ENCODE measurements at regions not wholly inside any gene's neighbourhood (a gene's known extent, or its start where the extent isn't known, plus 50 kb on each side); places are given as distances from the start of the nearest gene placed in this dataset.

GRCh38 chr5:143459433-143459832 is 55.9 kb upstream of the NR3C1 start:
- H3F3A ChIP-seq (ENCODE audit: low read depth) = no peaks in the 10 kb centered on the region
- TF ChIP-seq EZH2phosphoT487 (IDR thresholded peaks at IDR 0.05; ENCODE audit: borderline replicate concordance) (no peak), CTCF (conservative IDR thresholded peaks at IDR 0.05; ENCODE audit: low read length) (no peak)
- H3K27me3 ChIP-seq (ENCODE audit: insufficient read depth, low read length, poor library complexity, severe bottlenecking) = no peaks in the 10 kb centered on the region
- H3K4me3 ChIP-seq (ENCODE audit: low read length, poor library complexity, severe bottlenecking) = no peak overlapping the region
- H3K9me2 ChIP-seq (replicated peaks; ENCODE audit: low read depth, low read length) = no peaks in the 10 kb centered on the region
- no peaks in the 10 kb centered on the region for H3K9me3 ChIP-seq (ENCODE audit: insufficient read depth, low read depth, low read length)
- H4K20me1 ChIP-seq (ENCODE audit: insufficient read depth, low read length, poor library complexity, severe bottlenecking) = no peaks in the 10 kb centered on the region
- H3K4me1 ChIP-seq (ENCODE audit: insufficient read depth, low read length, poor library complexity, severe bottlenecking) = no peaks in the 10 kb centered on the region
- H3K36me3 ChIP-seq (ENCODE audit: insufficient read depth, low read length) = no peaks in the 10 kb centered on the region
- no peak overlapping the region for H3K9ac ChIP-seq (ENCODE audit: low read depth, low read length, poor library complexity, severe bottlenecking)
- H3K4me2 ChIP-seq (ENCODE audit: low read depth, low read length, poor library complexity, severe bottlenecking) = no peak overlapping the region
- no peaks in the 10 kb centered on the region for H3K79me2 ChIP-seq (ENCODE audit: insufficient read depth, low read length)
- H2AFZ ChIP-seq (ENCODE audit: low read length) = no peak overlapping the region

- no peaks in the 10 kb centered on the region for H4K20me1 ChIP-seq (ENCODE audit: insufficient read depth, low read length, poor library complexity, severe bottlenecking)
- H3K4me1 ChIP-seq (ENCODE audit: insufficient read depth, low read length, poor library complexity, severe bottlenecking) = no peaks in the 10 kb centered on the region
- no peaks in the 10 kb centered on the region for H3K9me2 ChIP-seq (replicated peaks; ENCODE audit: low read depth, low read length)
- no peaks in the 10 kb centered on the region for H3F3A ChIP-seq (ENCODE audit: low read depth)
- no peak overlapping the region for H3K4me3 ChIP-seq (ENCODE audit: low read length, poor library complexity, severe bottlenecking)
- H3K79me2 ChIP-seq (ENCODE audit: insufficient read depth, low read length) = no peaks in the 10 kb centered on the region
- H3K9ac ChIP-seq (ENCODE audit: low read depth, low read length, poor library complexity, severe bottlenecking) = no peak overlapping the region
- TF ChIP-seq EZH2phosphoT487 (IDR thresholded peaks at IDR 0.05; ENCODE audit: borderline replicate concordance) = no peak
- TF ChIP-seq CTCF (conservative IDR thresholded peaks at IDR 0.05; ENCODE audit: low read length) = no peak
- H3K4me2 ChIP-seq (ENCODE audit: low read depth, low read length, poor library complexity, severe bottlenecking) = no peak overlapping the region
- H2AFZ ChIP-seq (ENCODE audit: low read length) = no peak overlapping the region
- no peaks in the 10 kb centered on the region for H3K27me3 ChIP-seq (ENCODE audit: insufficient read depth, low read length, poor library complexity, severe bottlenecking)
- H3K36me3 ChIP-seq (ENCODE audit: insufficient read depth, low read length) = no peaks in the 10 kb centered on the region
- no peaks in the 10 kb centered on the region for H3K9me3 ChIP-seq (ENCODE audit: insufficient read depth, low read depth, low read length)
Measured at GRCh38 chr5:143456952-143457547, 53.6 kb upstream of the NR3C1 start.

- TF ChIP-seq EZH2phosphoT487 (IDR thresholded peaks at IDR 0.05; ENCODE audit: borderline replicate concordance) = no peak
- no peak for TF ChIP-seq CTCF (conservative IDR thresholded peaks at IDR 0.05; ENCODE audit: low read length)
- Histone ChIP-seq H4K20me1 (ENCODE audit: insufficient read depth, low read length, poor library complexity, severe bottlenecking) (no peaks in the 10 kb centered on the region), H3K4me1 (ENCODE audit: insufficient read depth, low read length, poor library complexity, severe bottlenecking) (no peaks in the 10 kb centered on the region), H2AFZ (ENCODE audit: low read length) (no peak overlapping the region), H3K4me2 (ENCODE audit: low read depth, low read length, poor library complexity, severe bottlenecking) (no peak overlapping the region), H3K4me3 (ENCODE audit: low read length, poor library complexity, severe bottlenecking) (no peak overlapping the region), H3K27me3 (ENCODE audit: insufficient read depth, low read length, poor library complexity, severe bottlenecking) (no peaks in the 10 kb centered on the region), H3K9me2 (replicated peaks; ENCODE audit: low read depth, low read length) (no peaks in the 10 kb centered on the region), H3K79me2 (ENCODE audit: insufficient read depth, low read length) (no peaks in the 10 kb centered on the region), H3F3A (ENCODE audit: low read depth) (no peaks in the 10 kb centered on the region), H3K36me3 (ENCODE audit: insufficient read depth, low read length) (no peaks in the 10 kb centered on the region), H3K9ac (ENCODE audit: low read depth, low read length, poor library complexity, severe bottlenecking) (no peak overlapping the region), H3K9me3 (ENCODE audit: insufficient read depth, low read depth, low read length) (no peaks in the 10 kb centered on the region)
Measured at GRCh38 chr5:143454936-143455516, 51.5 kb upstream of the NR3C1 start.
